Mesothelial cell of epicardium (in vitro differentiated cells): ENCODE measurements at regions not wholly inside any gene's neighbourhood (a gene's known extent, or its start where the extent isn't known, plus 50 kb on each side); places are given as distances from the start of the nearest gene placed in this dataset.

Experiments used
- DNase-seq, 2 experiments: peaks; one replicate each; pipeline ENCODE4 v3.0.0; 2021; ENCODE audit warnings: low spot score in 2 of 2; ENCODE audit not compliant: unreplicated experiment in 2 of 2
- H3K27ac Mint-ChIP-seq: 2 replicates; pipeline ENCODE4 v1.8.0; 2021; ENCODE audit warnings: mixed read lengths
- H3K27me3 Mint-ChIP-seq: 2 replicates; pipeline ENCODE4 v1.8.0; 2021; ENCODE audit warnings: low read depth, mixed read lengths
- H3K36me3 Mint-ChIP-seq: 2 replicates; pipeline ENCODE4 v1.8.0; 2021; ENCODE audit warnings: mixed read lengths
- H3K4me1 Mint-ChIP-seq: 2 replicates; pipeline ENCODE4 v1.8.0; 2021; ENCODE audit warnings: mixed read lengths
- H3K4me3 Mint-ChIP-seq: 2 replicates; pipeline ENCODE4 v1.8.0; 2021; ENCODE audit warnings: mild to moderate bottlenecking, moderate library complexity, mixed read lengths
- H3K9me3 Mint-ChIP-seq: 2 replicates; pipeline ENCODE4 v1.8.0; 2021; ENCODE audit warnings: mixed read lengths
- CTCF ChIP-seq: fragments of 200-600 bp; sonication (generic); IDR thresholded peaks from one replicate; pipeline ENCODE4 v1.5.0; 2021; ENCODE audit warnings: antibody characterized with exemption; ENCODE audit not compliant: unreplicated experiment

GRCh38 chr20:60126975-60127374 lies 168.8 kb downstream of the CDH26 start:
- no peak overlapping the region for H3K4me3 Mint-ChIP-seq
- H3K9me3 Mint-ChIP-seq: no peaks in the 10 kb centered on the region
- no peak for TF ChIP-seq CTCF
- peaks cover 44% of the 10 kb centered on the region for H3K27me3 Mint-ChIP-seq
- no peaks in the 10 kb centered on the region for H3K36me3 Mint-ChIP-seq
- H3K27ac Mint-ChIP-seq: no peak overlapping the region
- no peaks in the 10 kb centered on the region for H3K4me1 Mint-ChIP-seq
- no peak for DNase-seq

- Mint-ChIP-seq H3K27me3 (peaks cover 21% of the 10 kb centered on the region), H3K36me3 (no peaks in the 10 kb centered on the region), H3K4me3 (no peak overlapping the region), H3K27ac (no peak overlapping the region), H3K9me3 (no peaks in the 10 kb centered on the region), H3K4me1 (no peaks in the 10 kb centered on the region)
- TF ChIP-seq CTCF: no peak
- DNase-seq: no peak
These were observed 173.2 kb downstream of the CDH26 start for GRCh38 chr20:60131375-60131774.

- peaks cover 16% of the 10 kb centered on the region for H3K27me3 Mint-ChIP-seq
- no peaks in the 10 kb centered on the region for H3K9me3 Mint-ChIP-seq
- DNase-seq: no peak
- no peak overlapping the region for H3K27ac Mint-ChIP-seq
- H3K36me3 Mint-ChIP-seq: no peaks in the 10 kb centered on the region
- H3K4me3 Mint-ChIP-seq: no peak overlapping the region
- no peaks in the 10 kb centered on the region for H3K4me1 Mint-ChIP-seq
- TF ChIP-seq CTCF: no peak
These were observed 174.1 kb downstream of the CDH26 start for GRCh38 chr20:60132162-60132826.

GRCh38 chr20:60132827-60133670 lies 174.8 kb downstream of the CDH26 start:
- no peaks in the 10 kb centered on the region for H3K36me3 Mint-ChIP-seq
- H3K27me3 Mint-ChIP-seq: peaks cover 13% of the 10 kb centered on the region
- no peak for DNase-seq
- H3K4me3 Mint-ChIP-seq: no peak overlapping the region
- no peak overlapping the region for H3K27ac Mint-ChIP-seq
- no peak for TF ChIP-seq CTCF
- no peaks in the 10 kb centered on the region for H3K4me1 Mint-ChIP-seq
- H3K9me3 Mint-ChIP-seq: no peaks in the 10 kb centered on the region

- H3K36me3 Mint-ChIP-seq: no peaks in the 10 kb centered on the region
- TF ChIP-seq CTCF: no peak
- H3K4me1 Mint-ChIP-seq: peaks cover 6% of the 10 kb centered on the region
- no peak for DNase-seq
- H3K9me3 Mint-ChIP-seq: no peaks in the 10 kb centered on the region
- no peak overlapping the region for H3K27ac Mint-ChIP-seq
- H3K27me3 Mint-ChIP-seq: no peaks in the 10 kb centered on the region
- no peak overlapping the region for H3K4me3 Mint-ChIP-seq
These were observed 177.1 kb downstream of the CDH26 start for GRCh38 chr20:60135276-60135675.
